Neural progenitor cell (in vitro differentiated cells): ENCODE measurements at regions not wholly inside any gene's neighbourhood (a gene's known extent, or its start where the extent isn't known, plus 50 kb on each side); places are given as distances from the start of the nearest gene placed in this dataset.

Experiments
- DNase-seq: peaks from one replicate; pipeline ENCODE4 v3.0.0-alpha.2; 2016; ENCODE audit warnings: low spot score
- H2AFZ ChIP-seq: fragments of 200-600 bp; sonication (generic); replicated peaks from 2 replicates; pipeline ENCODE4 v1.6.1; 2016; ENCODE audit warnings: antibody characterized with exemption
- H3F3A ChIP-seq: fragments of 200-600 bp; sonication (generic); 2 replicates; pipeline ENCODE4 v1.6.1; 2016; ENCODE audit warnings: antibody characterized with exemption, low read depth
- H3K27ac ChIP-seq: fragments of 200-600 bp; sonication (generic); 2 replicates; pipeline ENCODE4 v1.5.1; 2016; ENCODE audit warnings: mild to moderate bottlenecking
- H3K27me3 ChIP-seq: fragments of 200-600 bp; sonication (generic); 2 replicates; pipeline ENCODE4 v1.6.1; 2016; ENCODE audit warnings: mild to moderate bottlenecking, moderate library complexity
- H3K36me3 ChIP-seq: fragments of 200-600 bp; sonication (generic); 2 replicates; pipeline ENCODE4 v1.5.1; 2016
- H3K4me1 ChIP-seq: fragments of 200-600 bp; sonication (generic); 2 replicates; pipeline ENCODE4 v1.6.1; 2016; ENCODE audit warnings: mixed run types
- H3K4me2 ChIP-seq: fragments of 200-600 bp; sonication (generic); 2 replicates; pipeline ENCODE4 v1.6.1; 2016
- H3K4me3 ChIP-seq: fragments of 200-600 bp; sonication (generic); 2 replicates; pipeline ENCODE4 v1.5.1; 2016
- H3K79me2 ChIP-seq: fragments of 200-600 bp; sonication (generic); 2 replicates; pipeline ENCODE4 v1.6.1; 2016; ENCODE audit warnings: low read depth
- H3K9ac ChIP-seq: fragments of 200-600 bp; sonication (generic); 2 replicates; pipeline ENCODE4 v1.6.1; 2016
- H3K9me3 ChIP-seq: fragments of 200-600 bp; sonication (generic); 2 replicates; pipeline ENCODE4 v1.5.1; 2016; ENCODE audit warnings: low read depth
- H4K20me1 ChIP-seq: fragments of 200-600 bp; sonication (generic); 2 replicates; pipeline ENCODE4 v1.6.1; 2016; ENCODE audit warnings: low read depth
- H3K27ac Mint-ChIP-seq: 3 replicates; pipeline ENCODE4 v1.8.0; 2021; ENCODE audit warnings: mixed read lengths
- H3K27me3 Mint-ChIP-seq: 2 replicates; pipeline ENCODE4 v1.8.0; 2022; ENCODE audit warnings: low read depth, mild to moderate bottlenecking, inconsistent platforms, moderate library complexity, mixed read lengths; ENCODE audit not compliant: insufficient read depth
- H3K36me3 Mint-ChIP-seq: 3 replicates; pipeline ENCODE4 v1.8.0; 2021; ENCODE audit warnings: mixed read lengths
- H3K4me1 Mint-ChIP-seq: 3 replicates; pipeline ENCODE4 v1.8.0; 2021; ENCODE audit warnings: mixed read lengths
- H3K4me3 Mint-ChIP-seq: 3 replicates; pipeline ENCODE4 v1.8.0; 2021; ENCODE audit warnings: mild to moderate bottlenecking, moderate library complexity, mixed read lengths
- H3K9me3 Mint-ChIP-seq: 3 replicates; pipeline ENCODE4 v1.8.0; 2020; ENCODE audit warnings: mixed read lengths
- EZH2 ChIP-seq: fragments of 200-600 bp; sonication (generic); IDR thresholded peaks from 2 replicates; pipeline ENCODE4 v1.6.1; 2017; ENCODE audit warnings: antibody characterized with exemption, mild to moderate bottlenecking, moderate library complexity
- EZH2phosphoT487 ChIP-seq: fragments of 200-600 bp; sonication (generic); IDR thresholded peaks from 2 replicates; pipeline ENCODE4 v1.6.1; 2017; ENCODE audit warnings: antibody characterized with exemption
- TF ChIP-seq, protein P1 (sequence below): fragments of 200-600 bp; sonication (generic); IDR thresholded peaks from 2 replicates; pipeline ENCODE4 v1.5.1; 2017; ENCODE audit warnings: antibody characterized with exemption, mild to moderate bottlenecking

DNA sequence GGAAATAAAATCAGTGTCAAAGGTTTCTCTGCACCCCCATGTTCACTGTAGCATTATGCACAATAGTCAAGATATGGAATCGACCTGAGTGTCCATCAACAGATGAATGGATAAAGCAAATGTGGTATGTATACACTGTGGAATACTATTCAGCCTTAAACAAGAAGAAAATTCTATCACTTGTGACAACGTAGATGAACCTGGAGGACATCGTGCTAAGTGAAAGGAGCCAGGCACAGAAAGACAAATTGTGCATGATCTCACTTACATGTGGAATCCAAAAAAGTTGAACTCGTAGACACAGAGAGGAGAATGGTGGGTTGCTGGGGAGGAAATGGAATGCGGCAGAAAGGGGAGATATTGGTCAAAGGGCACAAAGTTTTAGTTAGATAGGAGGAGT lies 136.3 kb upstream of the ESR1 start:
- Histone ChIP-seq H3K27me3 (no peaks in the 10 kb centered on the region), H3K4me3 (no peak overlapping the region), H2AFZ (no peak overlapping the region), H3K27ac (no peak overlapping the region), H3K79me2 (no peaks in the 10 kb centered on the region), H3K4me1 (no peaks in the 10 kb centered on the region), H3K9ac (no peak overlapping the region), H3K4me2 (no peak overlapping the region), H3K9me3 (no peaks in the 10 kb centered on the region), H4K20me1 (no peaks in the 10 kb centered on the region), H3F3A (no peaks in the 10 kb centered on the region), H3K36me3 (no peaks in the 10 kb centered on the region)
- no peaks in the 10 kb centered on the region for H3K4me1 Mint-ChIP-seq
- DNase-seq = no peak
- H3K36me3 Mint-ChIP-seq = no peaks in the 10 kb centered on the region
- H3K9me3 Mint-ChIP-seq = peaks cover 4% of the 10 kb centered on the region
- TF ChIP-seq, protein P1, sequence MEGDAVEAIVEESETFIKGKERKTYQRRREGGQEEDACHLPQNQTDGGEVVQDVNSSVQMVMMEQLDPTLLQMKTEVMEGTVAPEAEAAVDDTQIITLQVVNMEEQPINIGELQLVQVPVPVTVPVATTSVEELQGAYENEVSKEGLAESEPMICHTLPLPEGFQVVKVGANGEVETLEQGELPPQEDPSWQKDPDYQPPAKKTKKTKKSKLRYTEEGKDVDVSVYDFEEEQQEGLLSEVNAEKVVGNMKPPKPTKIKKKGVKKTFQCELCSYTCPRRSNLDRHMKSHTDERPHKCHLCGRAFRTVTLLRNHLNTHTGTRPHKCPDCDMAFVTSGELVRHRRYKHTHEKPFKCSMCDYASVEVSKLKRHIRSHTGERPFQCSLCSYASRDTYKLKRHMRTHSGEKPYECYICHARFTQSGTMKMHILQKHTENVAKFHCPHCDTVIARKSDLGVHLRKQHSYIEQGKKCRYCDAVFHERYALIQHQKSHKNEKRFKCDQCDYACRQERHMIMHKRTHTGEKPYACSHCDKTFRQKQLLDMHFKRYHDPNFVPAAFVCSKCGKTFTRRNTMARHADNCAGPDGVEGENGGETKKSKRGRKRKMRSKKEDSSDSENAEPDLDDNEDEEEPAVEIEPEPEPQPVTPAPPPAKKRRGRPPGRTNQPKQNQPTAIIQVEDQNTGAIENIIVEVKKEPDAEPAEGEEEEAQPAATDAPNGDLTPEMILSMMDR = no peak
- TF ChIP-seq EZH2 = no peak
- H3K27me3 Mint-ChIP-seq = peaks cover 6% of the 10 kb centered on the region
- H3K4me3 Mint-ChIP-seq = no peak overlapping the region
- no peak overlapping the region for H3K27ac Mint-ChIP-seq

DNA sequence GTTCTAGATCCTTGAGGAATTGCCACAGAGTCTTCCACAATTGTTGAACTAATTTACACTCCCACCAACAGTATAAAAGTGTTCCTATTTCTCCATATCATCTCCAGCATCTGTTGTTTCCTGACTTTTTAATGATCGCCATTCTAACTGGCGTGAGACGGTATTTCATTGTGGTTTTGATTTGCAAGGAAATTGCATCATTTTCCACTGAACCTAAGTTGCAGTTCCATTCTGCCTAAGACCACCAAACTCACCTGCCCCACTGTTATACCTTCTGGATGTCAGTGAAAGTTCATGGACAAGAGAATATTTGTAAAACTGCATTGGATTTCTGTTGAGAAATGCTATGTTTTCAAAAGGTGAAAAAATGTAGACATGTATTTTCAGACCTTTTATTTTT lies 132.9 kb upstream of the ESR1 start:
- no peak overlapping the region for H3K4me3 Mint-ChIP-seq
- no peaks in the 10 kb centered on the region for H3K27me3 Mint-ChIP-seq
- H3K4me2 ChIP-seq = no peak overlapping the region
- H3K9me3 ChIP-seq = no peaks in the 10 kb centered on the region
- no peak overlapping the region for H3K9ac ChIP-seq
- H3K27ac ChIP-seq = no peak overlapping the region
- no peaks in the 10 kb centered on the region for H4K20me1 ChIP-seq
- H2AFZ ChIP-seq = no peak overlapping the region
- no peak overlapping the region for H3K27ac Mint-ChIP-seq
- no peaks in the 10 kb centered on the region for H3F3A ChIP-seq
- no peaks in the 10 kb centered on the region for H3K4me1 Mint-ChIP-seq
- TF ChIP-seq, protein P1 = no peak
- TF ChIP-seq EZH2phosphoT487 (no peak), EZH2 (no peak)
- no peak overlapping the region for H3K4me3 ChIP-seq
- no peaks in the 10 kb centered on the region for H3K36me3 Mint-ChIP-seq
- H3K79me2 ChIP-seq = no peaks in the 10 kb centered on the region
- no peak for DNase-seq
- no peaks in the 10 kb centered on the region for H3K4me1 ChIP-seq
- no peaks in the 10 kb centered on the region for H3K27me3 ChIP-seq
- no peaks in the 10 kb centered on the region for H3K36me3 ChIP-seq
- peaks cover 4% of the 10 kb centered on the region for H3K9me3 Mint-ChIP-seq

DNA sequence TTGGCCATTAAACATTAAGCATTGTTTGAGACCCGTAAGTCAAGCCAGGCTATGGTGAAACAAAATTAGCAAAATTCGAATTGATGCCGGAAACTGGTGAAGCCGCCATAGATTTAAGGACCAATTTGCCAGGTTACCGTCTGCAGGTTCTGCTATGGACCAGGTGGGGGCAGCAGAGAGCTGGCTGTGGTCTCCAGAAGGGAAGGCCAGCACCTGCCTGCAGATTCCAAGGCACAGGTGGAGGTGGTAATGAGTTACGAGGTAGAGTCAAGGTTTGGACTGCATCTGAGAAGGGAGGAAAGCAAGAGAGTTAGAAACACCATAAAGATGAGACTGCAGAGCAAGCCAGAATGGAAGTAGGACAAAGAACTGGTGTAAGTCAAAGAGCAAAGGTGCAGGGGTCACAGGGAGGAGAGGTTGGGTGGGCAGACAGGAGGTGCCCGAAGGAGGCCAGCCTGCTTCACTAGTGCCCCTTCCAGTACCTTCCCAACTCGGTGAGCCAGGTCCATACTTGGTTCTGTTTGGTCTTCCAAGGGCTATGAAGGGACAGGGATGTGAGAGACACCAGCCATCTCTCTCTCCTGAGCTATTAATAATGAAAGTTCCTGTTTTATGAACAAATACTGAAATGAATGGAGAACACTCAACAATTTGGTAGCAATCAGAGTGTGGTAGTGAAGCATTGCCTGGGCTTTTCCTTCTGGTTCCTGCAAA lies 131.6 kb upstream of the ESR1 start:
- peaks cover 4% of the 10 kb centered on the region for H3K9me3 Mint-ChIP-seq
- Histone ChIP-seq H3K9me3 (no peaks in the 10 kb centered on the region), H3K9ac (no peak overlapping the region), H3K4me1 (no peaks in the 10 kb centered on the region), H3K79me2 (no peaks in the 10 kb centered on the region), H3K36me3 (no peaks in the 10 kb centered on the region), H4K20me1 (no peaks in the 10 kb centered on the region), H3K27me3 (no peaks in the 10 kb centered on the region), H2AFZ (no peak overlapping the region), H3K4me3 (no peak overlapping the region), H3F3A (no peaks in the 10 kb centered on the region), H3K4me2 (no peak overlapping the region), H3K27ac (no peak overlapping the region)
- no peak overlapping the region for H3K27ac Mint-ChIP-seq
- H3K4me3 Mint-ChIP-seq = no peak overlapping the region
- H3K27me3 Mint-ChIP-seq = no peaks in the 10 kb centered on the region
- no peaks in the 10 kb centered on the region for H3K4me1 Mint-ChIP-seq
- no peak for TF ChIP-seq EZH2
- TF ChIP-seq, protein P1 = peak; percentile 99
- H3K36me3 Mint-ChIP-seq = no peaks in the 10 kb centered on the region
- DNase-seq = peak; percentile 68
